PC-3 (cell line): ENCODE measurements at regions not wholly inside any gene's neighbourhood (a gene's known extent, or its start where the extent isn't known, plus 50 kb on each side); places are given as distances from the start of the nearest gene placed in this dataset.
"Not testable (repeated sequence)": the region's sequence is repeated elsewhere in the genome, so short reads cannot be mapped to it uniquely, and the experiment has no call there.

Source experiments
- CTCF ChIP-seq: fragments of 300-600 bp; sonication (generic); conservative IDR thresholded peaks from 2 replicates; pipeline ENCODE4 v1.5.1; 2017; ENCODE audit warnings: antibody characterized with exemption, low read depth, mild to moderate bottlenecking, low read length
- EZH2 ChIP-seq: fragments of 300-600 bp; sonication (generic); IDR thresholded peaks from one replicate; pipeline ENCODE4 v1.6.1; 2017; ENCODE audit warnings: antibody characterized with exemption, mild to moderate bottlenecking, low read length; ENCODE audit not compliant: unreplicated experiment

- TF ChIP-seq CTCF, EZH2: not testable (repeated sequence)
Observed at GRCh38 chr10:38396178-38396954, 302.2 kb downstream of the ZNF37A start.
